ENCODE measurements at regions not wholly inside any gene's neighbourhood (a gene's known extent, or its start where the extent isn't known, plus 50 kb on each side); places are given as distances from the start of the nearest gene placed in this dataset.

DNA sequence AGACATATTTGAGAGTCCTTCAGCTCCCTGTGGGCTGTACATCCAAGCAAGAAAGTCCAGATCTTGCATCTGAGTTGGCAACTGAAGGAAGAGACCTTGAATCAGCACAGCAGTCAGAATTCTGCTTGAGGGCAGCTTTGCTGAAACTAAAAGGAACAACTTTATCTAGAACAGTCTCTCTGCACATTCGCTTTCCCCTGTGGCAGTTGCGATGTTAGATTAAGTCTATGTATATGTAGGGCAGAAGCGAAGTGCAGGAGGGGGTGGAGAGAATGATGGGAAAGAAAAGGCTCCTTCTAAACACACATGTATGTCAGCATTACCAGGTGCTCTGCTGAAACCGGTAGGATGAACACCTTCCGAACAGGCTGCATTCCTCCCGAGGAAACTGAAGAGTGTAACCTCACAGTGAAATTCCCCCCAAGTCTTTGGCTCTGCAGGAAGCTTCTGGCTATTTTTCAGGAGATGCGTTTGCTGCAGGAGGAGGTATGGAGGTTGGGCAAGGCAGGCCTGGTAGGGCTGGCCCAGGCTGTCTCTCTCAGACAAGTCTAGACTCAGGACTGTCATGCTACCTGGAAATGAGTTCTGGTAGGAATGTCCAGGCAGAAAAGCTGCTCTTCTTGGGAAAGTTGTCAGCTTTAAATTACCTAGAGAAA lies 70.0 kb upstream of the ATL2 start:
- DNase-seq, result no peak

DNA sequence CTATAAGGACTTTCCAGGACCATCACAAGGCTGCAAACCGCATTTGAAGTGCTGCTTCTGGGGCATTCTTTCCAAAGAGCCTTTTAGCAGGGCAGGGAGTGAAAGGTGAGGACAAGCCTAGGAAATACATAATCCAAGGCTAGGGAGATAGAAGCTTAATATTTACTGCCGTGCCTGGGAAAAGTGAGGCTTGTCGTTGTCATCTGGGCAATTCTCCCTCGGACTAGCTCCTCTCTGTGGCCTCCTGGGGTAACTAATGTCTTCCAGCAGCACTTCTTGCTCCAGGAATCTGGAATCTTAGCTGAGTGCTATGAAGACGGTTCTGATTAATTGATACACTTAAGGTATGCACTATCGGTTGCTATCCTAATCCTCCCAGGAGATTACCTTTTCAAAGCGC lies 69.3 kb upstream of the ATL2 start:
- DNase-seq, result no peak

- DNase-seq, result peak; percentile 65
Measured at GRCh38 chr2:38444247-38444646, 67.2 kb upstream of the ATL2 start.

DNA sequence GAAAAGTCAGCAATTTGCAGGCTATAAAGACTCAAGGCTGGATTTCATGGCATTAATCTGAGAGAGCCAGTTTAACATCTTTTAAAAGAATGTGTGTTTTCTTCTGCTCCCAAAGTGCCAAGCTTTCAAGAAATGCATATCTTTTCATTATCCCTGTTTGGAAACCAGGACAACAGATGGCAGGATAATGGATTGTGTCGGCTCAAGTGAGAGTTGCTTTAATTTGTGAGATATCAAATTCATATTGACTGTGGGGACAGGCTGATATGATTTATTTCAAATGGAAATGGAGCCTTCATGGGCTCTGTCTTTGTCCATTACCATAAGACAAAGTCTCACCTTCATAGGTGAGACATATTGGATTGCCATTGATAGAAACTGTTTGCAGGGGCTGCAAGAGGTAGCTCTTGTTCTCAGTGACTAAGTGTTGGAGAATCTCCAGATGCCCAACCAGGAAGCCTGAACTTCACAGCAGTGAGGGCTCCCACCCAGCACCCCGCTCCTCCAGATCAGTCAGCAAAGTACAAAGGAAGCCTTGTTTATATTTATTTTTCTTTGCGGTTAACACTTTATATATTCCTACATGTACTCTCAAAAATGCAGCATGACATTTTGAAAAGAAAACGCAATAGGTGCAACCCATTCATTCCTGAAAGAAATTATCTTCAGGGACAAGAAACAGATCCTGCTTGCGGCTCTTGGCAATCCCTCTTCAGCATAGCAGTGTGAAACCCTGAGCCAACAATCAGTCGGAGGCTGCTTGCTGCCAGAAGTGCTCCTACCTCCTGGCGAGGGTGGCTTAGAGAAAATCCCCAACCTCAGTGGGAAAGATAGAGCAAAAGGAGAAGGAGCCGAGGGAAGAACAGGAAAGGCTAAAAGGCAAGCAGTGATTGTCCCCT lies 65.8 kb upstream of the ATL2 start:
- DNase-seq, result peak; percentile 21

- no peak for DNase-seq
Measured at GRCh38 chr2:38441346-38441745, 64.3 kb upstream of the ATL2 start.

- DNase-seq, result no peak
Measured at GRCh38 chr2:38440655-38441054, 63.6 kb upstream of the ATL2 start.

DNA sequence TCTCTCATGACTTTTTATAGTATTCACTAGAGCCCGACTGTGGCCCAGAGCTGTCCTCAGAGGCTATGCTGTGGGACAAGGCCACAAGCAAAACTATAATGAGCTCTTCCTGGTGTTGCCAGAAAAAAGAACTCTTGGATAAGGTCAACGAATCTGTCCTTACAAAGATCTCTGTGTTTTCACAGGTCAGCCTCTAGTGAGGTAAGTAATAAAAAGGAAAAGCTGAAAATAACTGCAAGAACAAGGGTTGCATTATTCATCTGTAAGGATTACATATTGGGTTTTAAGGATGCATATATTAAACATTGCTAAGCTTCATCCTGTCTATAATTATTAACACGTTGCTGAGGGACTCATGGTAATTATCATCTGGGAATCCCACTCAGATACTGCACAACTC lies 62.8 kb upstream of the ATL2 start:
- no peak for DNase-seq

GRCh38 chr2:38438883-38439612 lies 62.0 kb upstream of the ATL2 start:
- no peak for DNase-seq

DNA sequence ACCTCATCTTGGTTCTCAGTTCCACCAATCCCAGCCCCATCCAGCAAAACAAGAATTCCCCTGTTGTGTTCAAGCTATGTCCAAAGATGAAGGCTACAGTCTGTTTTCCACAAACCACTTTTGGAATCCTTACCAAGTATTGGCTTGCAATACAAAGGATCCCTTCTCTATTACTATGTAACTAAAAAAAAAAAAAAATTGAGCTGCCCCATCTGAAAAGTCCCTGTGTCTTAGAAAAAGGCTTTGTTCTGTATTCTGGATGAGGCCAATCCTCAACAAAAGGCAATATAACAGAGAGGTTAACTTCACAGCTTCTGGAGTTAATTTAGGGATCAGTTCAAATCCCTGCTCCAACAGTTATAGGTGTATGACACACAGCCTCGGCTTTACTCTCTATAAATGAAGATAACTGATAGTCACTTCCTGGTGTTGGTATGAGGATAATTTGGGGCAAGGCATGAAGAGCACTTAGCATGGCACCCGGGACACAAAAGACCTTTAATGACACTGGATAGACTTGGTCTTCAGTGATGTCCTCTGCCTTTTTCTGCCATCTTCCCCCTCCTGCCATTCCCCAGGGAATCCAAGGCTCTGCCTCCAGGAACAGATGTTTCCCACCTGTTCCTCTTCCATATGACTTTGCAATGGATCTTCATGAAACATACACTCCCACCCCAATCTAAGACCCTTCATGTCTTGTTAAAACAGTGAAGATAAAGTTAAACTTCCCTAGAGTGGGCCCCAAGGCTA lies 61.2 kb upstream of the ATL2 start:
- no peak for DNase-seq

DNA sequence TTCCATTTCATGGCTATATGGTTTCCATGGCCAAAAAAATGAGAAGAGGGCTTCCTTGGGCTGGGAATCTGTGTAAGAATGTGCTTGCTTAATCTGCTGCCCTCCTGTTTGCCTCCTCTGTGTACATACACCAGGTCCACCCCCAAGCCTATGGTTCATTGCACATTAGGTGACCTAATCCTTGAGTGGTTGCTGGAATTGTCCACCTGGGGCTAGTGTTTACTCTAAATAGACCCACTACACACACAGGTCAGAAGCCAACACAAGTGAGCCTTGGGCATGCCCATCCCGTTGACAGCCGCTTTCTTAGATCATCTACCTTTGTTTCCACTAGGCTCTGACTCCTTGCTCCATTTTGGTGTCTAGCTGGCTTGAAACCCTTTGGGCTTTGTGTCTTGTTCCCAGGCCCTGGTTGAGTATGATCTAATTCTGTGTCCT lies 59.2 kb upstream of the ATL2 start:
- DNase-seq, result no peak

- no peak for DNase-seq
Measured at GRCh38 chr2:38435775-38436174, 58.7 kb upstream of the ATL2 start.

GRCh38 chr2:38434595-38434994 lies 57.5 kb upstream of the ATL2 start:
- DNase-seq, result no peak

- DNase-seq, result no peak
Measured at GRCh38 chr2:38433607-38433975, 56.5 kb upstream of the ATL2 start.

GRCh38 chr2:38432820-38433606 lies 55.9 kb upstream of the ATL2 start:
- DNase-seq, result no peak

GRCh38 chr2:38430597-38431207 lies 53.6 kb upstream of the ATL2 start:
- DNase-seq, result no peak

DNA sequence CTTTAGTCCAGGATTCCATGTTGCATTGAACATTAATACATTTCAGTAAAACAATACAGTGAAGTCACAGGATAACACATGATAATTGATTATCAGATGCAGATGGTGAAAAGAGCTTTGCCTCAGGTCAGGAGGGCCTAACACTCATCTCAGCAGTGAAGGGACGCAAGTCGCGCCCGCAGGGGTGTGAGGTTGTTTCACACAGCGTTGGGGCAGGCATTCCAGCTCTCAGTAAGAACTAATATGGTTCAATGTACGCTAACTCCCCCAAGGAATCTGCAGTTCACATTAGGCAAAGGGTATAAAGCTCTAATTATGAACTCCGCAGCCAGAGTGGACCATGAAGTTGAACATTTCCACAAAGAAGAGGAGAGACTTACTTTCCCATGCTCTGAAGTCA lies 53.1 kb upstream of the ATL2 start:
- DNase-seq, result no peak

GRCh38 chr2:38427936-38428335 lies 50.9 kb upstream of the ATL2 start:
- DNase-seq, result no peak

DNA sequence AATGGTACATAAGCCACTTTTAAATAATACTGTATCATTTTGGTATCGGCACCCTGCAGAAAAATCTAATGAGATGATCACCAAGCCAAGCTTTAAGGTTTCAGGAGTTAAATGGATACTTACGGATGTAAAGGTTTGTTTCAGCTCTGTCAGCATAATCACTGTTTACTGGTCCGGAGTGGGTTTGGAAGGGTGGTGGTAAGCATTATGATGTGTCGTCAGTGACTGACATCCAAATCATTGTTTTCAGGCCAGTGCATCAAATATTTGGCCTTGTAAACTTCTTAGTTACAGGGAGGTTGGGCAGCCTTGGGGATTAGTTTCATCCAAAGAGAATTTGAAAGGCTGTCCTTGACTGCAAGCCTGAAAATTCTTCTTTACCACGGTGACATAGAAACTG lies 50.0 kb upstream of the ATL2 start:
- no peak for DNase-seq

Measured in fibroblast of skin of right quadriceps (primary cell).